Lower leg skin (tissue), 3 donors: ENCODE measurements at regions not wholly inside any gene's neighbourhood (a gene's known extent, or its start where the extent isn't known, plus 50 kb on each side); places are given as distances from the start of the nearest gene placed in this dataset.

Experiments
- CTCF ChIP-seq, 3 donors: fragments of 450-650 bp; IDR thresholded peaks; one replicate each; pipeline ENCODE4 v1.5.1; 2016; ENCODE audit warnings: antibody characterized with exemption in 3 of 3, mild to moderate bottlenecking in 3 of 3, moderate library complexity in 2 of 3
- POLR2A ChIP-seq, 2 donors: fragments of 450-650 bp; IDR thresholded peaks; one replicate each; pipeline ENCODE4 v1.6.1; 2016 to 2017; ENCODE audit warnings: antibody characterized with exemption in 2 of 2, mild to moderate bottlenecking in 1 of 2, moderate library complexity in 1 of 2

GRCh38 chr1:232454227-232454886, 175.6 kb downstream of the SIPA1L2 start:
- TF ChIP-seq CTCF (IDR thresholded peaks at IDR 0.05), result no peak
- no peak for TF ChIP-seq POLR2A (IDR thresholded peaks at IDR 0.05)
